ENCODE measurements at regions not wholly inside any gene's neighbourhood (a gene's known extent, or its start where the extent isn't known, plus 50 kb on each side); places are given as distances from the start of the nearest gene placed in this dataset.
"Not testable (repeated sequence)": the region's sequence is repeated elsewhere in the genome, so short reads cannot be mapped to it uniquely, and the experiment has no call there.

GRCh38 chr3:152151216-152151876 lies 117.4 kb upstream of the MBNL1 start:
- peaks cover 13% of the 10 kb centered on the region for H3F3A ChIP-seq (replicated peaks; ENCODE audit: insufficient read depth)
- H3K9ac ChIP-seq = peak overlapping the region; percentile 61
- H3K27ac ChIP-seq (ENCODE audit: low read depth in 2 of 2, low read length in 1 of 2) = peak overlapping the region; percentile 67 to 73
- H3K36me3 ChIP-seq (replicated peaks in 1 of 2; ENCODE audit: control insufficient read depth in 1 of 2, insufficient read depth in 2 of 2, low read length in 1 of 2) = no peaks in the 10 kb centered on the region
- TF ChIP-seq FOSL2 (IDR thresholded peaks at IDR 0.05; ENCODE audit: borderline replicate concordance, low read depth) (0 out of 2 replicates have a peak, but pooled peaks have one; percentile 5), NRF1 (IDR thresholded peaks at IDR 0.05; ENCODE audit: low read depth, low read length) (no peak)
- H3K79me2 ChIP-seq (ENCODE audit: insufficient read depth) = no peaks in the 10 kb centered on the region
- no peaks in the 10 kb centered on the region for H3K27me3 ChIP-seq (ENCODE audit: insufficient read depth)
- peak overlapping the region; percentile 57 to 61; a peak in 2 of 4 replicates for H3K4me3 ChIP-seq (ENCODE audit: low read depth in 2 of 2, low read length in 1 of 2)
- 48% methylated on average over 8 of the region's 8 CpGs for WGBS (ENCODE audit: low lambda C conversion rate)
- ChIA-PET CTCF (interaction anchor here (0.8 kb wide), 1 partner anchor 293 kb away, joined by 4 read pairs; no protein-coding TSS in a partner anchor), POLR2A (no interaction called here)
- H4K20me1 ChIP-seq (ENCODE audit: insufficient read depth) = no peaks in the 10 kb centered on the region
- no peak for DNase-seq
- peak overlapping the region; percentile 71 for H3K4me2 ChIP-seq
- H2AFZ ChIP-seq (ENCODE audit: low read depth) = peak overlapping the region; percentile 53; the same call in 1 of the 2 replicates
- H3K9me2 ChIP-seq = no peaks in the 10 kb centered on the region
- H3K9me3 ChIP-seq = no peaks in the 10 kb centered on the region
- H3K4me1 ChIP-seq (ENCODE audit: control insufficient read depth in 1 of 2, insufficient read depth in 2 of 2, low read depth in 1 of 2, low read length in 1 of 2) = peaks cover 3 to 11% of the 10 kb centered on the region in 2 experiments; a peak in 3 of 4 replicates

GRCh38 chr3:152151877-152152765 lies 116.6 kb upstream of the MBNL1 start:
- WGBS (ENCODE audit: low lambda C conversion rate) = 44% methylated on average over 13 of the region's 42 CpGs
- H3K79me2 ChIP-seq (ENCODE audit: insufficient read depth); H4K20me1 ChIP-seq (ENCODE audit: insufficient read depth); H3K9me3 ChIP-seq; H3K9me2 ChIP-seq; H3K27me3 ChIP-seq (ENCODE audit: insufficient read depth); POLR2A ChIA-PET; H3K36me3 ChIP-seq (replicated peaks in 1 of 2; ENCODE audit: control insufficient read depth in 1 of 2, insufficient read depth in 2 of 2, low read length in 1 of 2): not testable (repeated sequence)
- Histone ChIP-seq H3K4me1 (ENCODE audit: control insufficient read depth in 1 of 2, insufficient read depth in 2 of 2, low read depth in 1 of 2, low read length in 1 of 2) (peaks cover 3 to 11% of the 10 kb centered on the region in 2 experiments; a peak in 3 of 4 replicates), H3F3A (replicated peaks; ENCODE audit: insufficient read depth) (peaks cover 13% of the 10 kb centered on the region), H3K9ac (peak overlapping the region; percentile 52), H3K4me2 (peak overlapping the region; percentile 71), H2AFZ (ENCODE audit: low read depth) (peak overlapping the region; percentile 71), H3K4me3 (ENCODE audit: low read depth in 2 of 2, low read length in 1 of 2) (peak overlapping the region; percentile 57 to 61), H3K27ac (ENCODE audit: low read depth in 2 of 2, low read length in 1 of 2) (peak overlapping the region; percentile 67 to 73; a peak in 3 of 4 replicates)
- DNase-seq = peak; percentile 56
- CTCF ChIA-PET = interaction anchor here (0.9 kb wide), 1 partner anchor 80 kb away, joined by 3 read pairs; no protein-coding TSS in a partner anchor
- TF ChIP-seq GABPA (IDR thresholded peaks at IDR 0.05; ENCODE audit: low read depth) (0 out of 2 replicates have a peak, but pooled peaks have one; percentile 26), ELF1 (IDR thresholded peaks at IDR 0.05) (peak; percentile 49), NRF1 (IDR thresholded peaks at IDR 0.05; ENCODE audit: low read depth, low read length) (peak; percentile 35; the same call in 1 of the 2 replicates), SIN3A (IDR thresholded peaks at IDR 0.05; ENCODE audit: borderline replicate concordance, low read depth, low read length) (peak; percentile 42; the same call in 1 of the 2 replicates)

- H3K4me2 ChIP-seq; H2AFZ ChIP-seq (ENCODE audit: low read depth); H3K27ac ChIP-seq (ENCODE audit: low read depth in 2 of 2, low read length in 1 of 2); DNase-seq; H3K79me2 ChIP-seq (ENCODE audit: insufficient read depth); H3K9ac ChIP-seq; H3K9me2 ChIP-seq; H4K20me1 ChIP-seq (ENCODE audit: insufficient read depth); H3K27me3 ChIP-seq (ENCODE audit: insufficient read depth); H3K36me3 ChIP-seq (replicated peaks in 1 of 2; ENCODE audit: control insufficient read depth in 1 of 2, insufficient read depth in 2 of 2, low read length in 1 of 2); POLR2A ChIA-PET; H3K9me3 ChIP-seq: not testable (repeated sequence)
- WGBS (ENCODE audit: low lambda C conversion rate) = 84% methylated on average over 3 of the region's 5 CpGs
- CTCF ChIA-PET = interaction anchor here (0.6 to 0.9 kb wide), 2 partner anchors 81 to 400 kb away, joined by 3 read pairs; no protein-coding TSS in a partner anchor
- Histone ChIP-seq H3K4me3 (ENCODE audit: low read depth in 2 of 2, low read length in 1 of 2) (peak overlapping the region in 1 of 2 experiments; percentile 61; a peak in 1 of 4 replicates), H3K4me1 (ENCODE audit: control insufficient read depth in 1 of 2, insufficient read depth in 2 of 2, low read depth in 1 of 2, low read length in 1 of 2) (peaks cover 3 to 18% of the 10 kb centered on the region in 2 experiments; a peak in 3 of 4 replicates), H3F3A (replicated peaks; ENCODE audit: insufficient read depth) (peaks cover 13% of the 10 kb centered on the region)
Measured at GRCh38 chr3:152153115-152153514, 115.6 kb upstream of the MBNL1 start.
